Right lung (tissue), 2 donors: ENCODE measurements at regions not wholly inside any gene's neighbourhood (a gene's known extent, or its start where the extent isn't known, plus 50 kb on each side); places are given as distances from the start of the nearest gene placed in this dataset.

Source experiments
- DNase-seq, 2 donors: peaks; one replicate each; pipeline ENCODE4 v3.0.0-alpha.2; 2013

DNA sequence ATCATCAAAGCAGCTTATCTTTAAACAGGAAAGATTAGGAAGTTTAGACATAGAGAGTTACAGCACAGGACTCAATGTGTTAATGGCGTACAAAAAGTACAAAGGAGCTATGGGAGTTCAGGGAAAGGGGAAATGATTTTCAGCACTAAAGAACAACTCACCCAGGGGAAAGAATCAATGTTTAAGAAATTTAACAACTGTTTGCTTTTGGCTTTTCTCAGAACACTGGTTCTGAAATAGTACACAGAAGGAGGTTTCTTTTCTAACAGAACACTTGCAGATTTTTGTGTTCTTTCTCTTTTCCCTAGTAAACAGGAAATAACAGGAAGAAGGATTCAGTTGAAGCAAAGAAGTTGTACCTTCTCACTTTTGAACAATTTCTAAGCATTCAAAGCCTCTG is 71.3 kb upstream of the GHR start:
- no peak for DNase-seq

DNA sequence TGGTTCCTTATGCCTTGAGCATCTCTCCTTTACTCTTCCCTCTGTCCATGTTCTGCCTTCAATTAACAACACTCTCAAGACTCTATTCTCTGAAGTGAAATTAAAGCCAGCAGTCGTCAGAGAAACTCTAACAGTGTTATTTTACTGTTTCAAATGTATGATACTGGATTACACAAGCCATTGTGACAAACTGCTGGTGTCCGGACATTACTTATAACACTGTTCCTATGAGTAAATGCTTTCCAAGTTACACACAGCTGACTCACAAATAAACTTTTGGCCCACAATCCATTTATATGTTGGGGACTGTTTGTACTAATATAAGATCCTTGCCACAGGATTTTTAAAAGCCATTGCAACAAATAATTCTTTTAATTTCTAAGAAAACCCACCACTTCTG is 63.2 kb upstream of the GHR start:
- DNase-seq, result no peak

DNA sequence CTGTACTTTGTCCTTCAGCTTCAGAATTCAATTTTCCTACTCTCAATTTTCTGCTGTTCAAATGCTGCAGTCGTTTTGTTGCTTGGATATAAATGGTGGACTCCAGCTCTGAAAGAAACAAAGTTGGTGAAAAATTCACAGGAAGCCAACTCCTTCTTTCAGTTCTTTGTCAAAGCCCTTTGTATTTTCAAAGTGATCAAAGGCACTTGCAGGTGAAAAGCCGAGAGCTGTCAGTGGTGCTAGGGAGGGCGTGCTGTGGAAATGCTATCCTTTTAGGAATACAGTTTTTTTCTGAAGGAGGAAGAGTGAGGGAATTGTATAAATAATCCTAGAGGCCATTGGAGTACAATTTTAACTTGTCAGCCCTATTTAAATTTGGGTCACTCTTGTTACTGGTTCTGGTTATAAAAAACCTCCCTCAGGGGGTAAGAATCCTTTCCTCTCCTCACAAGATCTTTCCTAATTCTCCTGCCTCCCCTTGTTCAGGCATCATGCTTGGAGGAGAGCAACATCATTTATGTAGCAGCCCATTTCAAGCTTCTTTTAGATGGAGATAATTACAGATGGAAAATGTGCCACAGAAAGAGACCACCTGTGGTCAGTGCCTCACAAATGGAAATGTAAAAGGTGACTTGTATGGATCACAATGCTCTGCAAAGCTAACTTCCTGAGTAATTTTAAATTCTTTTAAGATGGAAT is 62.5 kb upstream of the GHR start:
- no peak for DNase-seq

DNA sequence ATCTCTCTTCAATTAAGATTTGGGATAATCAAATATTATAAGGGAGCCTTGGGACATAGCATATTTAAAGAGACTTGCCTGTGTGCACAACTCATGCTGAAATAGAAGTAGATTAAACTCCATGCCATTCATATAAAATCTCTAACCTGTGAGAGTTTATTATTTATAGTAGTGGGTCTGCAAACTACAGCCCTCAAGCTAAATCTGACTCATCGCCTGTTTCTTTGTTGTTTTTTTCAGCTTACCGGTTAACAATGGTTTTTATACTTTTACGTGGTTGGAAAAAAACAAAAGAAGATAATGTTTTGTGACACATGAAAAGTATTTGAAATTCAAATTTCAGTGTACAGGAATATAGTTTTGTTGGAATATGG is 61.9 kb upstream of the GHR start:
- no peak for DNase-seq

DNA sequence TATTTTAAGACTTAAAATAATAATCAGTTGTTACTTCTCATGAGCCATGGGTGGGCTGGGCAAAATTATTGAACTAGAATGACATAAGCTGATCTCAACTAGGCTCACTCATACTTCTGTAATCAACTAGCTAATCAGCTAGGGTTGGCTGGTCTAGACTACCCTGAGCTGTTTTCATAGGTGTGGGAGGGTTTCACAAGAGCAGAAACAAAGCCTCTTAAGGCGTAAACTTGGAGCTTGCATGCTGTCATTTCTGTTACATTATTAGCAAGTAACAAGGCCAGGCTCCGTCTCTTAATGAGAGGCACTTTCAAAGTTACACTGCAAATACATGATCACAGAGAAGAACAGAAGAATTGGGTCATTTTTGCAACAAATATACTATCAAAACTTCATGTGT is 57.2 kb upstream of the GHR start:
- no peak for DNase-seq
